Stimulated activated CD4-positive, alpha-beta T cell treated with anti-CD3 and anti-CD28 coated beads, TNF-alpha, amount 100 ng/mL, for 1 hour (primary cell): ENCODE measurements at regions not wholly inside any gene's neighbourhood (a gene's known extent, or its start where the extent isn't known, plus 50 kb on each side); places are given as distances from the start of the nearest gene placed in this dataset.

ENCODE experiments used
- DNase-seq, 3 donors: peaks; one replicate each; pipeline ENCODE4 v3.0.0-alpha.2; 2020; ENCODE audit warnings: low read depth in 3 of 3, low spot score in 1 of 3

- DNase-seq = no peak
Measured at GRCh38 chr13:21957833-21958232, 287.0 kb downstream of the FGF9 start.

GRCh38 chr13:21960108-21960507 lies 289.2 kb downstream of the FGF9 start:
- DNase-seq = no peak

- no peak for DNase-seq
Measured at GRCh38 chr13:21964686-21965085, 293.8 kb downstream of the FGF9 start.

- DNase-seq = no peak
Measured at GRCh38 chr13:21965095-21965494, 294.2 kb downstream of the FGF9 start.

GRCh38 chr13:21966014-21966413 lies 295.1 kb downstream of the FGF9 start:
- no peak for DNase-seq

GRCh38 chr13:21967871-21968270 lies 297.0 kb downstream of the FGF9 start:
- no peak for DNase-seq

- no peak for DNase-seq
Measured at GRCh38 chr13:21970172-21970571, 299.3 kb downstream of the FGF9 start.

GRCh38 chr13:21970918-21971317 lies 300.0 kb downstream of the FGF9 start:
- no peak for DNase-seq

- DNase-seq = no peak
Measured at GRCh38 chr13:21971662-21972621, 301.1 kb downstream of the FGF9 start.

- DNase-seq = no peak
Measured at GRCh38 chr13:21973437-21974125, 302.7 kb downstream of the FGF9 start.

GRCh38 chr13:21974741-21975140 lies 303.9 kb downstream of the FGF9 start:
- no peak for DNase-seq

GRCh38 chr13:21976159-21976558 lies 305.3 kb downstream of the FGF9 start:
- DNase-seq = no peak

- no peak for DNase-seq
Measured at GRCh38 chr13:21979161-21979806, 308.4 kb downstream of the FGF9 start.

- no peak for DNase-seq
Measured at GRCh38 chr13:21980049-21980448, 309.2 kb downstream of the FGF9 start.

GRCh38 chr13:21984156-21984555 lies 313.3 kb downstream of the FGF9 start:
- no peak for DNase-seq

- DNase-seq = no peak
Measured at GRCh38 chr13:21986602-21987001, 315.7 kb downstream of the FGF9 start.

- DNase-seq = no peak
Measured at GRCh38 chr13:21987793-21988192, 316.9 kb downstream of the FGF9 start.

GRCh38 chr13:21988624-21989023 lies 317.8 kb downstream of the FGF9 start:
- DNase-seq = no peak

GRCh38 chr13:21996049-21996448 lies 325.2 kb downstream of the FGF9 start:
- no peak for DNase-seq

- no peak for DNase-seq
Measured at GRCh38 chr13:21997726-21998125, 326.9 kb downstream of the FGF9 start.

- DNase-seq = no peak
Measured at GRCh38 chr13:21998279-21998990, 327.6 kb downstream of the FGF9 start.
